DOHH2 (cell line): ENCODE measurements at regions not wholly inside any gene's neighbourhood (a gene's known extent, or its start where the extent isn't known, plus 50 kb on each side); places are given as distances from the start of the nearest gene placed in this dataset.

ENCODE experiments used
- H3F3A ChIP-seq: fragments of 200-600 bp; sonication (generic), shearing (Covaris generic); 2 replicates; pipeline ENCODE4 v1.6.0; 2016; ENCODE audit warnings: antibody characterized with exemption, mild to moderate bottlenecking; ENCODE audit not compliant: control insufficient read depth, insufficient read depth
- H3K27ac ChIP-seq: fragments of 200-600 bp; sonication (generic); 2 replicates; pipeline ENCODE4 v1.5.1; 2014; ENCODE audit warnings: low read depth, mild to moderate bottlenecking, low read length, moderate library complexity
- H3K27me3 ChIP-seq: fragments of 200-600 bp; sonication (generic); 2 replicates; pipeline ENCODE4 v1.6.1; 2014; ENCODE audit warnings: mild to moderate bottlenecking, low read length, mixed read lengths; ENCODE audit not compliant: control insufficient read depth
- H3K36me3 ChIP-seq: fragments of 200-600 bp; sonication (generic); 2 replicates; pipeline ENCODE4 v1.6.1; 2014; ENCODE audit warnings: mild to moderate bottlenecking, low read length, moderate library complexity, mixed read lengths; ENCODE audit not compliant: control insufficient read depth
- H3K4me1 ChIP-seq: fragments of 200-600 bp; sonication (generic); 2 replicates; pipeline ENCODE4 v1.6.1; 2014; ENCODE audit warnings: mild to moderate bottlenecking, low read length, mixed read lengths; ENCODE audit not compliant: control insufficient read depth
- H3K4me2 ChIP-seq: fragments of 200-600 bp; sonication (generic); 2 replicates; pipeline ENCODE4 v1.6.0; 2014; ENCODE audit warnings: mild to moderate bottlenecking, low read length, moderate library complexity
- H3K4me3 ChIP-seq: fragments of 200-600 bp; sonication (generic); 2 replicates; pipeline ENCODE4 v1.5.1; 2014; ENCODE audit warnings: mild to moderate bottlenecking, low read length, mixed read lengths
- H3K79me2 ChIP-seq: fragments of 200-600 bp; sonication (generic); 2 replicates; pipeline ENCODE4 v1.6.1; 2014; ENCODE audit warnings: mild to moderate bottlenecking, low read length, mixed read lengths; ENCODE audit not compliant: control insufficient read depth
- H3K9me2 ChIP-seq: fragments of 200-600 bp; sonication (generic); replicated peaks from 2 replicates; pipeline ENCODE4 v1.6.1; 2014; ENCODE audit warnings: mild to moderate bottlenecking, low read length, mixed read lengths; ENCODE audit not compliant: control insufficient read depth
- H3K9me3 ChIP-seq: fragments of 200-600 bp; sonication (generic); 2 replicates; pipeline ENCODE4 v1.6.1; 2014; ENCODE audit warnings: antibody characterized with exemption, low read length, mixed read lengths; ENCODE audit not compliant: control insufficient read depth, insufficient read depth
- H4K20me1 ChIP-seq: fragments of 200-600 bp; sonication (generic); 2 replicates; pipeline ENCODE4 v1.6.0; 2014; ENCODE audit warnings: low read depth, mild to moderate bottlenecking, antibody characterized with exemption, low read length, moderate library complexity; ENCODE audit not compliant: control insufficient read depth, insufficient read depth
- EZH2phosphoT487 ChIP-seq: fragments of 200-600 bp; sonication (generic); IDR thresholded peaks from 2 replicates; pipeline ENCODE4 v1.6.1; 2017; ENCODE audit warnings: borderline replicate concordance, mild to moderate bottlenecking, antibody characterized with exemption, low read length, moderate library complexity, mixed read lengths
- TF ChIP-seq, protein P1 (sequence below): fragments of 200-600 bp; sonication (generic); IDR thresholded peaks from one replicate; pipeline ENCODE4 v1.5.1; 2014; ENCODE audit warnings: antibody characterized with exemption, mild to moderate bottlenecking, low read depth, low read length; ENCODE audit not compliant: poor library complexity, severe bottlenecking

- Histone ChIP-seq H3K4me2 (no peak overlapping the region), H3K4me3 (no peak overlapping the region), H3K4me1 (no peaks in the 10 kb centered on the region), H3F3A (no peaks in the 10 kb centered on the region), H3K27ac (no peak overlapping the region), H3K36me3 (no peaks in the 10 kb centered on the region), H3K27me3 (peaks cover 7% of the 10 kb centered on the region; the same call in 1 of the 2 replicates), H4K20me1 (no peaks in the 10 kb centered on the region), H3K9me3 (no peaks in the 10 kb centered on the region), H3K79me2 (no peaks in the 10 kb centered on the region), H3K9me2 (no peaks in the 10 kb centered on the region)
- TF ChIP-seq EZH2phosphoT487 = no peak
- TF ChIP-seq, protein P1, sequence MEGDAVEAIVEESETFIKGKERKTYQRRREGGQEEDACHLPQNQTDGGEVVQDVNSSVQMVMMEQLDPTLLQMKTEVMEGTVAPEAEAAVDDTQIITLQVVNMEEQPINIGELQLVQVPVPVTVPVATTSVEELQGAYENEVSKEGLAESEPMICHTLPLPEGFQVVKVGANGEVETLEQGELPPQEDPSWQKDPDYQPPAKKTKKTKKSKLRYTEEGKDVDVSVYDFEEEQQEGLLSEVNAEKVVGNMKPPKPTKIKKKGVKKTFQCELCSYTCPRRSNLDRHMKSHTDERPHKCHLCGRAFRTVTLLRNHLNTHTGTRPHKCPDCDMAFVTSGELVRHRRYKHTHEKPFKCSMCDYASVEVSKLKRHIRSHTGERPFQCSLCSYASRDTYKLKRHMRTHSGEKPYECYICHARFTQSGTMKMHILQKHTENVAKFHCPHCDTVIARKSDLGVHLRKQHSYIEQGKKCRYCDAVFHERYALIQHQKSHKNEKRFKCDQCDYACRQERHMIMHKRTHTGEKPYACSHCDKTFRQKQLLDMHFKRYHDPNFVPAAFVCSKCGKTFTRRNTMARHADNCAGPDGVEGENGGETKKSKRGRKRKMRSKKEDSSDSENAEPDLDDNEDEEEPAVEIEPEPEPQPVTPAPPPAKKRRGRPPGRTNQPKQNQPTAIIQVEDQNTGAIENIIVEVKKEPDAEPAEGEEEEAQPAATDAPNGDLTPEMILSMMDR = no peak
Measured at GRCh38 chr5:74124826-74125225, 498.8 kb downstream of the ARHGEF28 start.

GRCh38 chr5:74123929-74124328 lies 497.9 kb downstream of the ARHGEF28 start:
- Histone ChIP-seq H4K20me1 (no peaks in the 10 kb centered on the region), H3K36me3 (no peaks in the 10 kb centered on the region), H3K9me2 (no peaks in the 10 kb centered on the region), H3K4me2 (no peak overlapping the region), H3F3A (no peaks in the 10 kb centered on the region), H3K9me3 (no peaks in the 10 kb centered on the region), H3K4me1 (no peaks in the 10 kb centered on the region), H3K27me3 (peaks cover 6% of the 10 kb centered on the region; the same call in 1 of the 2 replicates), H3K27ac (no peak overlapping the region), H3K4me3 (no peak overlapping the region), H3K79me2 (no peaks in the 10 kb centered on the region)
- TF ChIP-seq EZH2phosphoT487 = no peak
- TF ChIP-seq, protein P1 = no peak

DNA sequence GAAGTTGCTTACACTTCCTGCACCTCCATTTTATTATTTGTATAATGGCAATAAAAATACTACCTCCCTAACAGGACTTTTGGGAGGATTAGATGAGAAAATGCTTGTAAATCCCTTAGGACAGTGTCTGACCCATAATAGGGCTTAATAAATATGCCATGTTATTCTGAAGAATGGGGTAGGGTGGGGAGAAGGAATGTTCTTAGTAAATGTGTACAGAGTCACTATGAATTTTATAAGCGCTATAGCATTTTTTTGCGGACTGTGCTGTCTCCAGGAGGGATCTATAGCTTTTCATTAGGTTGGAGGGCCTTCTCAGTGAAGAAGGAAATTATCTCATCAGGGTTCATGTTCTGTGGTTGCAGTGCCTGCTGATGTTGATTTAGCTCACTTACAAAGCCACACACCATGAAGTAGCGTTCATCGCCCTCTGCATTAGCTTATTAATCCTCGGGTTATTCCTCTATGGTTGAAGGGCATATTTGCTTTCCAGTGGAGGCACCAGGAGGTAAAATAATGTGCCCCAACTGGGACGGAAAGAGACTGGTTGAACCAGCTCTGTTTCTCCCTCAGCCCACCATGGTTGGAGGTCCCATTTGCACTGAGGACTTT lies 497.1 kb downstream of the ARHGEF28 start:
- Histone ChIP-seq H4K20me1 (no peaks in the 10 kb centered on the region), H3K27me3 (no peaks in the 10 kb centered on the region; the same call in 1 of the 2 replicates), H3K79me2 (no peaks in the 10 kb centered on the region), H3K9me2 (no peaks in the 10 kb centered on the region), H3K4me2 (no peak overlapping the region), H3K9me3 (no peaks in the 10 kb centered on the region), H3K36me3 (no peaks in the 10 kb centered on the region), H3K27ac (no peak overlapping the region), H3F3A (no peaks in the 10 kb centered on the region), H3K4me1 (no peaks in the 10 kb centered on the region), H3K4me3 (no peak overlapping the region)
- no peak for TF ChIP-seq EZH2phosphoT487
- TF ChIP-seq, protein P1 = no peak
